NCI-H2171 treated with DMSO at 0.1 percent for 48 hours (cell line): ENCODE measurements at regions not wholly inside any gene's neighbourhood (a gene's known extent, or its start where the extent isn't known, plus 50 kb on each side); places are given as distances from the start of the nearest gene placed in this dataset.

Experiments
- DNase-seq: peaks from one replicate; lab custom pipeline; 2025; lab: John Stamatoyannopoulos, UW

DNA sequence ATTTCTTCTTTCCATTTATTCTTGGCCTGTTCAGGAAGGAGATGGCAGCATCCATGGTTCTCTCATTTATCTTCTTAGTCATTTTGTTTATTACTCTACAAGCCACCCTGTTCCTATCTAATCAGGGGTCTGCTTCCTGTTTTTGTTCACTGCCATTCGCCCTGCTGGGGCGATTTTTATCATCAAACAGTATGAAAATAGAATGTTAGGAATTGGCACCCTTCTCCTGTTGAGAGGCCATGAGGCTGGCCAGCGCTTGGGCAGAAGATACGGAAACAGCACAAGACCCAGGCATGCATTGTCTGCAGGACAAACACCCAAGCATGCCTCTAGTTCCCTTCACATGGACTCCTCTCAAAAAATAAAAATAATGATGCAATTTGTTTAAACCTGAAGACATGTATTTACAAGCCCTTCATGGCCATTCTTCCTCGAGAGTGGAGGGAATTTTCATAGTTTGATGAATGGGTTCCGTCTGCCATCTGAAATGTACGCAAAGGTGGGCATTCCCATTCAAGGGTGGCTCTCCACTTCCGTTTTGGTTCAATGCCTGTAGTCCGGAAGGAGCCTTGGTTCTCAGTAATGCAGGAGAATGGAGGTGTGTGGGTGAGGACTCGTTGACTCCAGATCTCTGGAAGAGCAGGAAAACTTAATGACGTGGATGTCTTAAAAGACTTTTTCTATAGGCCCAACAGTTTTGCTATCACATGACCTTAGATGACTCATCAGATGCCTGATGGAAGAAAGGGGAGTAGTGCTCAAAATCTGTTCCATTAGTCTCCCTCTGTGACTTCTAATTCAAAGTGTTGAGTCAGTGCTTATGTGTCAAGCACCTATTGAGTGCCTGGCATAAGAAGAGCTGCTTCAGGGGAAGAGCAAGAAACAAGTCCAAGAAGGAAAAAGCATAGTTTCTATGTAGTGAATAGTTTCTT, 252.4 kb upstream of the TBX3 start:
- DNase-seq: no peak

- DNase-seq: no peak
Measured at GRCh38 chr12:114935658-114936057, 251.7 kb upstream of the TBX3 start.

DNA sequence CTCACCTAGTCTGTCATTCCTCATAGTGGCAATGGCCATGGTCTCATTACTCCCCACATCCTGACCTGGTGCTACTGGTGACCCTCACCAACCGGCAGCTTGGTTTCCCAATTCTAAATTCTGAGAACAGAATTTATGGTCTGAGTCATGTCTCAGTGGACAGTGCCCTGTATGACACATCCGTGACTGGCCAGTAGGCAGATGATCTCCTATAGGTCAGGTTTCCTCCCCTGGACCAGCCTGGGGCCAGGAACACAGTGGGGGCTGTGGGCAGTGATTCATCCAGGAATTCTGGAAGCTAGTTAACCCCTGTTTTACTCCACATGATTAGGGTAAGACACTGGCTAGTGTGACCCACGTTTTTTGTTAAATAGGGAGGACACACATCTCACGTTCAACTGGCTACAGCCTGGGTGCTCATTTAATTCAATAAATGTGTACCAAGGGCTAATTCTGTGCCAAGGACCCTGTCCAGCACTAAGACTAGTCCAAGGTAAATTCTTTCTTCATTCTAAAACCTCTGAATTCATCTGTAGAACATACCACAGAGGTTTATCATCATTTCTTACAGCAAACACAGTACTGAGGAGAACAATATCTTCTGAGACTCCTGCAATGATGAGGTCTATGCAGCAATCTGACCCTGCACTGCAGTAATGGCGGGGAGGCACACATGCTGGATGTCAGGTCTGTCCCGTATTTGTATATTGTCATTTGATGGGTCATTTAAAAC, 249.6 kb upstream of the TBX3 start:
- DNase-seq: no peak

DNA sequence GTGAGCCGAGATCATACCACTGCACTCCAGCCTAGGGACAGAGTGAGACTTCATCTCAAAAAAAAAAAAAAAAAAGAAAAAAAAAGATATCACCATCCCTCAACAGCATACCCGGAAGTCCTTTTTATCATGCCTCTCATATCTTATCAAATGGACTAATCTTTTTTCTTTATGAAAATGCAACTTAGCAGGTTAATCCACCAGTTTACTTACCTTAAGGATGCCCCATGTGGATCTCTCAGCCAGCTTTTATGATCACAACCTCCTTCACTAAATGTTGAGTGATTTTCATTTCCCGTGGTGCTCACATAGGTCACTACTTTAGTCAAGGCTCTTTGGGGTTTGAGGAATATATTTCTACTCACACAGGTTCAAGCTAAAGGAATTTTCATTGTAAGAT, 248.8 kb upstream of the TBX3 start:
- DNase-seq: no peak

GRCh38 chr12:114931025-114931424, 247.1 kb upstream of the TBX3 start:
- DNase-seq: no peak

DNA sequence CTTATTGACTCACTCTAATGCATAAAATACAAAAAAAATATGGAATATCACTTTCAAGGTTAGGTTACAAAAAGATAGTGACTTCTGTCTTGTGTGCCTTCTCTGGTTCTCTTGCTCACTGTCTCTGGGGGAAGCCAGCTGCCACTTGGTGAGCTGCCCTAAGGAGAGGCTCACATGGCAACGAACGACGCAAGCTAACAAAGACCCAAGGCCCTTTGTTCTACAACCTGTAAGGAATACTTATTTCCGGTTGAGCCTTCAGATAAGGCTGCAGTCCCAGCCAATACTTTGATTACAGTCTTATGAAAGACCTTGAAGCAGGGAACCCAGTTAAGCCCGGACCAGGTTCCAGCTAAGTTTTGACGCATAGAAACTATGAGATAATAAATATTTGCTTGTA, 242.4 kb upstream of the TBX3 start:
- no peak for DNase-seq

- DNase-seq: no peak
Measured at GRCh38 chr12:114924946-114925475, 241.0 kb upstream of the TBX3 start.

- DNase-seq: no peak
Measured at GRCh38 chr12:114921781-114922180, 237.8 kb upstream of the TBX3 start.

- DNase-seq: no peak
Measured at GRCh38 chr12:114920771-114921554, 237.0 kb upstream of the TBX3 start.

- no peak for DNase-seq
Measured at GRCh38 chr12:114919479-114919878, 235.5 kb upstream of the TBX3 start.

DNA sequence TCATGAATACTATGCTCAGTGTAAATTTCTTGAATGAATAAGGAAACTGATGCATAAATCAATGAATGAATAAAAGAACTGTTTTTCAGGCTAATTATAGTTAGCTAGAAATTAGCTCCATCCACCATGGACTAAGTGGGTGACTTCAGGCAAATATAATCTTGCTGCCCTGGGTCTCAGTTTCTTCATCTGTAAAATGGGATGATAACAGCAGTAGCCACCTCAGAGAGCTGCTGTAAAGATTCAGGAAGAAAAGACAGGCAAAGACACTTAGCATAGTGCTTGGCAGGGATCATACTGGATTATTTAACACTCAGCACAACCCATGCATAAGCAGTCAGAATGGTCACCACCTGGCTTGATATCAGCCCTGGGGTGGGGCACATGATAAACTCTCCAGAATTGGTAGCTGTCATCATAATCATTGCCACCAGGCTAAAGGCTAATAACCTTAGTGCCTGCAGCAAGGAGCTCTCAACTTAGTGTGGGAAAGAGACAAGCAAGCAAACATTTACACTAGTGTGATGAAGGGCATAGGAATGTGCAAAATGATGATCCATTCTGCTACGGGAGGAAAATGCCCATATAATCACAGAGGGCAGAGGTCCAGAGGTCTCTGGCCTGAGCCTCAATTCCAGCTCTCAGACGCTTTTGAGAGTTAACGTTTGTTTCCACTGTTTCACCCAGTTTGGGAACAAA, 234.7 kb upstream of the TBX3 start:
- DNase-seq: no peak

GRCh38 chr12:114917953-114918352, 234.0 kb upstream of the TBX3 start:
- no peak for DNase-seq

DNA sequence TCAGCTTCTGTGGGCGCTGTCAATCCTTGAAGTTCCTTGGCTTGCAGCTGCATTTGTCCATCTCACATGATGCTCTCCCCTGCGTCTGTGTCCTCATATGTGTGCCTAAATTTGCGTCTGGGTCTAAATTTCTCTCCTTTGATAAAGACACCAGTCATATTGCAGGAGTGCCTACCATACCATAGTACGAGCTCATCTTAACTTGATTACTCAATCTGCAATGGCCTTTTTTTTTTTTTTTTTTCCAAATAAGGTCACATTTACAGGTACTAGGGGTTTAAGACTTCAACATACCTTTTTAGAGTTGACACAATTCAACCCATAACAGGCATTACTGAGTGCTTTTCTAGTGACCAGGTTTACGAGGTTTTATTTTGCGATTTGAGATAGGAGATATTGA, 233.3 kb upstream of the TBX3 start:
- no peak for DNase-seq

GRCh38 chr12:114916541-114916940, 232.6 kb upstream of the TBX3 start:
- no peak for DNase-seq

GRCh38 chr12:114916124-114916523, 232.1 kb upstream of the TBX3 start:
- DNase-seq: no peak

GRCh38 chr12:114913871-114914801, 230.2 kb upstream of the TBX3 start:
- no peak for DNase-seq

DNA sequence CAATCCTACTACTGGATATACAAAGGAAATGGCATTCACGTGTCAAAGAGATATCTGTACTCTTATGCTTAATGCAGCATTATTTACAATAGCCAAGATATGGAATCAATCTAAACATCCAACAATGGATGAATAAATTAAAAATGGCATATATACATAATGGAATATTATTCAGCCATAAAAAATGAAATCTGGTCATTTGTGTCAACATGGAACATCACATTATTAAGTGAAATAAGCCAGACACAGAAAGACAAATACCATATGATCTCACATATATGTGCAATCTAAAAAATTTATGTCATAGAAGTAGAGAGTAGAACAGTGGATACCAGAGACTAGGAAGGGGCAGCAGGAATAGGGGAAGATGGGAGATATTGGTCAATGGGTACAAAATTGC, 228.8 kb upstream of the TBX3 start:
- DNase-seq: no peak

- DNase-seq: no peak
Measured at GRCh38 chr12:114911196-114911595, 227.2 kb upstream of the TBX3 start.

DNA sequence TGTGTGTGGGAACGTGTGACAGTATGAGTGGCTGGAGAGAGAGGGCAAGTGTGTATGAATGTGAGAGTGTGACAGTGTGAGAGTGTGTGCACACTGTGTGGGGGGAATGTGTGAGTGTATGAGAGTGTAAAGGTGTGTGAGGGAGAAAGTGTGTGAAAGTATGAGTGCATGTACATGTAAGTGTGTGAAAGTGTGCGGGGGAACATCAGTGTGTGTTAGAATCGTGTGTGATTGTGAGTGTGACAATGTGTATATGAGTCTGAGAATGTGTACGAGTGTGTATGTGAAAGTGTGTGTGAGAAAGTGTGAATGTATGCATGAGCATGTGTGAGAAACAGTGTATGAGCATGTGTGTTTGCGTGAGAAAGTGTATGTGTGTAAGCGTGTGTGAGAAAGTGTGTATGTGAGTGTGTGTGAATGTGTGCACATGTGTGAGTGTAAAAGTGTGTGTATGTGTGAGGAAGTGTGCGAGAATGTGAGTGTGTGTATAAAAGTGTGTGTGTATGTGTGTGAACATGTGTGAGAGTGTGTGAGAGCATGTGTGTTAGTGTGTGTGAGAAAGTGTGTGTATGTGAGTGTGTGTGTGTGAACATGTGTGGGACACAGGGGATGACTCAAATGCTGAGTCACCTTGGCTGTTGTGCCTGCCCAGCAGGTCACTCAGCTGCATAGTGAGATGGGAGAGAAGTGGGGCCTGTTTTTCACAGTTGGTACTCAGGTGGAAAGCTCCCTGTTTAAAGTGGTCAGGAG, 220.5 kb upstream of the TBX3 start:
- DNase-seq: no peak
